NCI-H2107 treated with DMSO at 0.1 percent for 48 hours (cell line): ENCODE measurements at regions not wholly inside any gene's neighbourhood (a gene's known extent, or its start where the extent isn't known, plus 50 kb on each side); places are given as distances from the start of the nearest gene placed in this dataset.

Source experiments
- DNase-seq: peaks from one replicate; lab custom pipeline; 2025; ENCODE audit not compliant: unreplicated experiment; lab: John Stamatoyannopoulos, UW

DNA sequence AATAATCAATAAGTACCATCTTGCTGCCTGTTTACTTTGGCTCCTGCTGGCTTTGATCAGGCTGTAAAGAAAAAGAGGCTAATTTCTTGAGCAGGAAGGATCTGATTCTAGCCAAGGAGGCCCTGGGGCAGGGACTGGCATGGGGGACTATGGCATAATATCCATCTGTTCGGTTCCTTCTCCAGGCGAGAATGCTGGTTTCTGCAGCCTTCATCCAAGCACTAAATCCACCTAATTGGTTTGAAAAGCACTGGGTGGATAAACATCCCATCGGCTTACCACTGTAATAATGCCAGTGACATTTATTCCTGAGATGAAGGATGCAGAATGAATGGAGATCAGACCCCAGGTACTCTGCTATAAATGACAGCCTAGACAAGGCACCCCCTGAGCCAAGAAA, 180.0 kb upstream of the ASIC2 start:
- DNase-seq: no peak

GRCh38 chr17:33474789-33475188, 181.7 kb upstream of the ASIC2 start:
- DNase-seq: no peak

- no peak for DNase-seq
Measured at GRCh38 chr17:33475594-33475993, 182.5 kb upstream of the ASIC2 start.

GRCh38 chr17:33481652-33482051, 188.6 kb upstream of the ASIC2 start:
- DNase-seq: no peak

GRCh38 chr17:33482636-33483035, 189.5 kb upstream of the ASIC2 start:
- DNase-seq: no peak

GRCh38 chr17:33484559-33484958, 191.5 kb upstream of the ASIC2 start:
- DNase-seq: no peak

DNA sequence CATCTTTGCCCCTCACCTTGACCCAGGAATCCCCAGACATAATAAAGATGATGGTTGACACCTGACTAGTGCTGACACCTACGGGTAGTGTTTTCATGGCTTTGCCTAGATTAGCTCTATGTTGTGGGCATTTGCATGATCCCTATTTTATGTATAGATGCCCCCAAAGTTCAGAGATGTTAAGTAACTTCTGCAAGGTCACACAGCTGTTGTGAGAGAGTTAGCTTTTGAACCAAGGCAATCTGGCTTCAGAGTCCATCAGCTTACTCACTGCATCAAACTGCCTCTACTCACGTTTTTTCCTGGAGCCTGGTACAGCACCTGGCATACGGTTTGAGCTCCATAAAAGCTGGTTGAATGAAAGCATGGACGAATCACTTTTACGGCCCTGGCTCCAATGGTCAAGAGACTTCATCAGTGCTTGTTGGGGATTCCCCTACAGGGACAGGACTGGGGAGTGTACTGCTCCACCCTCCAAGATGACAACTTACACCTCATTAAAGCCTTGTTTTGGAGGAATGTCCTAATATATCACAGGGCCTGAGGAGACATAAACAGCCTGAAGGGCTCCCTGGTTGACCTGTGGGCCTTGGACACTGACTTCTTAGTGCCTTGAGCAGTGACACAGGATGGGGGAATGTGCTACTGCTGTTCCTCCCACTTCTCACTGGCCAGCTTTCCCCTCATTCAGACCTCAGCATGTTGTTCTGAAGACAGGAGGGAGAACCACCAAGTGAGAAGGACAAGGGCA, 193.2 kb upstream of the ASIC2 start:
- no peak for DNase-seq

GRCh38 chr17:33487187-33487879, 194.2 kb upstream of the ASIC2 start:
- DNase-seq: no peak

GRCh38 chr17:33491871-33492481, 198.9 kb upstream of the ASIC2 start:
- DNase-seq: no peak

DNA sequence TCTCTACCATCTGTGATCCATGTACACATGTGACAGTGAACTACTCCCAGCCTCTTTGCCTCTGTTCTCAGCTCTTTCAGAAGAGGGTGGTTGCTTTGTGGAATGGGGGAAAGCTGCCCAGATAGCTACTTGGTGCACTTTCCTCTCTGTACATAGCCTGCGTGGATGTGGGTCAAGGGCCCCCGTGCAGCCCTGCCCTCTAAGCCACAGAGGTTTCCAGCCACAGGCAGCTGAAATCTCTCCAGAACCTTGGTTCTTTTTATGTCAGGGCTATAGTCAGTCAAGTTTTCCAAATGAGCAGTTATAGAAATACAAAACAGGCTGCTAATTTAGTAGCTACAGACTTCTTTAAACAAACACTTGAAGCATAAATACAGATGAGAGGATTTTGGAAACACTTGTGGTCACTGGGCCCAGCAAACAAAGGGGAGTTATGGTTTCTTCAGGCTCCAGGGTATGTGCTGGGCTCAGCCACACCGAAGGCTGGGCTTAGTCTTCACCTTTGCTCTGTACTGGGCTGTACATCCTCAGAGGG, 199.7 kb upstream of the ASIC2 start:
- DNase-seq: no peak

GRCh38 chr17:33493566-33493965, 200.5 kb upstream of the ASIC2 start:
- no peak for DNase-seq

DNA sequence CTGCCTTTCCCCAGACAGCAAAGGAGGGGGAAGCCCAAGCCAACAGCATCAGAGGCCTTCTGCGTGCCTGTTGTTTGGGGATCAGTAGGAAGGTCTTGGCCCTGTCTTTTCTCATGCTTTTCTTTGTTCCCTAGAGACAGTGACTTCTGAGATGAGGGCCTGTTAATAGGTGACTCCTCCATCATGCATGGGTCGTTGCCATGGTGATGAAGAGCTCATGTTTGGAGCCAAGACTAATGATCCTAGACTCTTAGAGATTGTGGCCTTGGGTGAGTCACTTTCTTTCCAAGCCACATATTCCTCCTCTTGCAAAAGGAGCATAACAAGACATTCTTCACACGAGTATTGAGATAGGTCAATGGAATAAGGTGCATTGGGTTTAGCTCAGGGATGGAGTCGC, 201.1 kb upstream of the ASIC2 start:
- DNase-seq: no peak

- no peak for DNase-seq
Measured at GRCh38 chr17:33497623-33498022, 204.5 kb upstream of the ASIC2 start.

DNA sequence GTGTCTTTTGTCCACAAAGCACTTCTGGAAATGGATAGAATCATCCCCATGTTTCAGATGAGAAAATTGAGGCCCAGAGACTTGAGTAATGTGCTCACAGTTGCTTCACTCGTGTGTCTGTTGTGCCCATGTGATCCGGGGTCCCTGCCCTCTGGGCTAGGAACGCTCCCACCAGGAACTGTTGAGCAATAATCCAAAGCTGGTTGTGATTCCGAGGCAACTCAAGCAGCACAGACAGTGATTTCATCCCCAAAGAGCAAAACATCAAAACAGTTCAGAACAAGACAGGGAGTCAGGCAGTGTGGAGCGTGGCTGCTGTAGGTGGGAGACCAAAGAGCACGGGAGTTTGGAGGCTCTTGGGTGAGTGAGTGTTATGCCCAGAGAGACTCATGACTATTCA, 205.0 kb upstream of the ASIC2 start:
- no peak for DNase-seq

- DNase-seq: no peak
Measured at GRCh38 chr17:33499040-33499439, 205.9 kb upstream of the ASIC2 start.

DNA sequence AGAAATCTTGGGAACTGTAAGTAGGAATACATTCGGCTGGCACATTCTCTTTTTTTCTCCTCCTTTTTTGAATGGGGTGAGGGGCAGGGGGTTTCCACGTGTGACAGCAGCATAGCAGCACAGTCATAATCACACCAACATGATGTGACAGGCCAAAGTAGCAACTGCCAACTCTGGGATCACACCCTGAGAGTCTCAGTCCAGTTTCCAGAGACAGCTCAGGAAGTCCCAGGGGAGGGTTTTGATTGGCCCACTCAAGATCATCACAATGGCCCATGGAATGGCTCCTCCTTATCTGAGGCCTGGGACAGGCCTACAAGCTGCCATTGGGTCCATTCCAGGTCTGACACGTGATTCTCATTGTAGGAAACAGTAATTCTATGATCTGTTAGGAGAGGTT, 207.1 kb upstream of the ASIC2 start:
- no peak for DNase-seq

DNA sequence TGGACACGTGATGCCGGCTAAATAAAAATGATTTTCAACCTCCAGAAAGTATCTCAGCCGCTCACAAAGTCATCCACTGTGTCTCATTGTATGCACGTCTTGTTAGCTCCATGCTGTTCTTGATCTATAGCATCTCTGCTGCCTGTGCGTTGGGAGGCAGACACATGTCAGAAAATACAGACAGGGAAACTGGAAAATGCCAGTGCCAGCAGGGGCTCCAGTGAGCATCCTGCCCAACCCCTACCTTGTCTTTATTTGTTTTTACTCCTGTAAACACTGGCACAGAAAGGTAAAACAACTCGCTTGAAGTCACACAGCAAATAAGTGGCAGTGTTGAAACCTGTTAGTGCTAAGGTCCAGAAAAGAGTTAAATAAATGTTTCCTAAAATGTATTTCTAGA, 208.1 kb upstream of the ASIC2 start:
- no peak for DNase-seq

DNA sequence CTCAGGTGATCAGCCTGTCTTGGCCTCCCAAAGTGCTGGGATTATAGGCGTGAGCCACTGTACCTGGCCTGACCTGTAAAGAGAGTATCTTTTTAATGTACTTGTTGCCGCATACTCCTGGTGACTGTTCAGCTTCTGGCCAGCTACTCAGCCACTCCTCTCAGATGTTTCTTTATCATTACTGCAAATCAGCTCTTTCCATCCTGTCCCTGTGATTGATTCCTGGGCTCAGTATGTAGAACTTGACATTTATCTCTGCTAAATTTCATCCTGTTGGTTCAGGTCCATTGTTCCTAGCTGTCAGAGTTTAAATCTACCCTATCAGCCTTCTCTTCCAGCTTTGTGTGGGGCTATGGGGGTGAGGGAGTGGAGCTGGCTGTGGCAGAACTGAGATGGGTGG, 211.5 kb upstream of the ASIC2 start:
- no peak for DNase-seq

GRCh38 chr17:33506889-33507650, 214.0 kb upstream of the ASIC2 start:
- no peak for DNase-seq

DNA sequence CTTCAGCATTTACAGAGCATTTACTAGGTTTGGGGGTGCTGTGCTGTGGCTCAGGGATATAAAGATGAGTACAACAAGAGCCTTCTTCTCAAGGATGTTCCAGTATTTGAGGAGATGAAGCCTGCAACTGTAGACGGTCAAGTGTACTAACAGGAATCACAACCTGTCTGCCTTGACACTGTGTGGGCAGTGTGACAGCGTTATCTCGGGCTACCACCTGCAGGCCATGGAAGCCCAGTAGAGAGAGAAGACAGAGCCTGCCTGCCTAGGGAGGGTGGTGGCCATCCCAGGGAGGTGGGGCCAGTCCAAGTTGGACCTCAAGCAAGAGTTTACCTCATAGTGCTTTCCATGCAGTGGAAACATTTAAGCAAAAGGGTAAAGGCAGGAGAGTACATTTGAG, 215.1 kb upstream of the ASIC2 start:
- no peak for DNase-seq

- DNase-seq: no peak
Measured at GRCh38 chr17:33509331-33509730, 216.2 kb upstream of the ASIC2 start.
